DOHH2 (cell line): ENCODE measurements at regions not wholly inside any gene's neighbourhood (a gene's known extent, or its start where the extent isn't known, plus 50 kb on each side); places are given as distances from the start of the nearest gene placed in this dataset.

Source experiments
- H3F3A ChIP-seq: fragments of 200-600 bp; sonication (generic), shearing (Covaris generic); 2 replicates; pipeline ENCODE4 v1.6.0; 2016; ENCODE audit warnings: antibody characterized with exemption, mild to moderate bottlenecking; ENCODE audit not compliant: control insufficient read depth, insufficient read depth
- H3K27ac ChIP-seq: fragments of 200-600 bp; sonication (generic); 2 replicates; pipeline ENCODE4 v1.5.1; 2014; ENCODE audit warnings: low read depth, mild to moderate bottlenecking, low read length, moderate library complexity
- H3K27me3 ChIP-seq: fragments of 200-600 bp; sonication (generic); 2 replicates; pipeline ENCODE4 v1.6.1; 2014; ENCODE audit warnings: mild to moderate bottlenecking, low read length, mixed read lengths; ENCODE audit not compliant: control insufficient read depth
- H3K36me3 ChIP-seq: fragments of 200-600 bp; sonication (generic); 2 replicates; pipeline ENCODE4 v1.6.1; 2014; ENCODE audit warnings: mild to moderate bottlenecking, low read length, moderate library complexity, mixed read lengths; ENCODE audit not compliant: control insufficient read depth
- H3K4me1 ChIP-seq: fragments of 200-600 bp; sonication (generic); 2 replicates; pipeline ENCODE4 v1.6.1; 2014; ENCODE audit warnings: mild to moderate bottlenecking, low read length, mixed read lengths; ENCODE audit not compliant: control insufficient read depth
- H3K4me2 ChIP-seq: fragments of 200-600 bp; sonication (generic); 2 replicates; pipeline ENCODE4 v1.6.0; 2014; ENCODE audit warnings: mild to moderate bottlenecking, low read length, moderate library complexity
- H3K4me3 ChIP-seq: fragments of 200-600 bp; sonication (generic); 2 replicates; pipeline ENCODE4 v1.5.1; 2014; ENCODE audit warnings: mild to moderate bottlenecking, low read length, mixed read lengths
- H3K79me2 ChIP-seq: fragments of 200-600 bp; sonication (generic); 2 replicates; pipeline ENCODE4 v1.6.1; 2014; ENCODE audit warnings: mild to moderate bottlenecking, low read length, mixed read lengths; ENCODE audit not compliant: control insufficient read depth
- H3K9me2 ChIP-seq: fragments of 200-600 bp; sonication (generic); replicated peaks from 2 replicates; pipeline ENCODE4 v1.6.1; 2014; ENCODE audit warnings: mild to moderate bottlenecking, low read length, mixed read lengths; ENCODE audit not compliant: control insufficient read depth
- H3K9me3 ChIP-seq: fragments of 200-600 bp; sonication (generic); 2 replicates; pipeline ENCODE4 v1.6.1; 2014; ENCODE audit warnings: antibody characterized with exemption, low read length, mixed read lengths; ENCODE audit not compliant: control insufficient read depth, insufficient read depth
- H4K20me1 ChIP-seq: fragments of 200-600 bp; sonication (generic); 2 replicates; pipeline ENCODE4 v1.6.0; 2014; ENCODE audit warnings: low read depth, mild to moderate bottlenecking, antibody characterized with exemption, low read length, moderate library complexity; ENCODE audit not compliant: control insufficient read depth, insufficient read depth
- EZH2phosphoT487 ChIP-seq: fragments of 200-600 bp; sonication (generic); IDR thresholded peaks from 2 replicates; pipeline ENCODE4 v1.6.1; 2017; ENCODE audit warnings: borderline replicate concordance, mild to moderate bottlenecking, antibody characterized with exemption, low read length, moderate library complexity, mixed read lengths
- TF ChIP-seq, protein P1 (sequence below): fragments of 200-600 bp; sonication (generic); IDR thresholded peaks from one replicate; pipeline ENCODE4 v1.5.1; 2014; ENCODE audit warnings: antibody characterized with exemption, mild to moderate bottlenecking, low read depth, low read length; ENCODE audit not compliant: poor library complexity, severe bottlenecking

GRCh38 chr16:14011846-14012245 is 59.3 kb upstream of the MRTFB start:
- no peak overlapping the region for H3K27ac ChIP-seq
- no peak overlapping the region for H3K4me2 ChIP-seq
- no peaks in the 10 kb centered on the region for H3K4me1 ChIP-seq
- no peak overlapping the region for H3K4me3 ChIP-seq
- TF ChIP-seq, protein P1, sequence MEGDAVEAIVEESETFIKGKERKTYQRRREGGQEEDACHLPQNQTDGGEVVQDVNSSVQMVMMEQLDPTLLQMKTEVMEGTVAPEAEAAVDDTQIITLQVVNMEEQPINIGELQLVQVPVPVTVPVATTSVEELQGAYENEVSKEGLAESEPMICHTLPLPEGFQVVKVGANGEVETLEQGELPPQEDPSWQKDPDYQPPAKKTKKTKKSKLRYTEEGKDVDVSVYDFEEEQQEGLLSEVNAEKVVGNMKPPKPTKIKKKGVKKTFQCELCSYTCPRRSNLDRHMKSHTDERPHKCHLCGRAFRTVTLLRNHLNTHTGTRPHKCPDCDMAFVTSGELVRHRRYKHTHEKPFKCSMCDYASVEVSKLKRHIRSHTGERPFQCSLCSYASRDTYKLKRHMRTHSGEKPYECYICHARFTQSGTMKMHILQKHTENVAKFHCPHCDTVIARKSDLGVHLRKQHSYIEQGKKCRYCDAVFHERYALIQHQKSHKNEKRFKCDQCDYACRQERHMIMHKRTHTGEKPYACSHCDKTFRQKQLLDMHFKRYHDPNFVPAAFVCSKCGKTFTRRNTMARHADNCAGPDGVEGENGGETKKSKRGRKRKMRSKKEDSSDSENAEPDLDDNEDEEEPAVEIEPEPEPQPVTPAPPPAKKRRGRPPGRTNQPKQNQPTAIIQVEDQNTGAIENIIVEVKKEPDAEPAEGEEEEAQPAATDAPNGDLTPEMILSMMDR: no peak
- no peak for TF ChIP-seq EZH2phosphoT487
- H4K20me1 ChIP-seq: no peaks in the 10 kb centered on the region
- H3K9me3 ChIP-seq: no peaks in the 10 kb centered on the region
- H3K79me2 ChIP-seq: no peaks in the 10 kb centered on the region
- no peaks in the 10 kb centered on the region for H3K9me2 ChIP-seq
- H3K36me3 ChIP-seq: no peaks in the 10 kb centered on the region
- no peaks in the 10 kb centered on the region for H3F3A ChIP-seq
- peaks cover 15% of the 10 kb centered on the region for H3K27me3 ChIP-seq

DNA sequence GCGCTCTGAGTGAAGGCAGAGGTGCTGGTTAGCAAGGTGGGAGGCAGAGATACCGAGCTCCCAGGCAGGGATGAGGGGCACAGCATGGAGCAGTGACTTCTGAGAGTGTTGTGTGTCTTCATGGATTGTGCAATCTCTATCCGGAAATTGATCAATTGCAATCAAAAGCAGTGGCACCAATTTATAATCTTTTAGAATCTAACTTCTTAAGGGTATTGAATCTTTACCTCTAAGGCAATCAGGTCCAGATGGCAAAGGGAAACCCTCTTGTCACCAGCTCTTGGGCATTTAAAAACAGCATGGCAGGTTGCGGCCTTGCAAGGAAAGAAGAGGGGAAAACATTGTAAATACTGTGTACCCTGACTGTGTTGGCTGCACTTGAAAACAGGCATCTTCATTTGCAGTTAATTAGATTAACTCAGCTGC is 58.0 kb upstream of the MRTFB start:
- no peak overlapping the region for H3K4me2 ChIP-seq

DNA sequence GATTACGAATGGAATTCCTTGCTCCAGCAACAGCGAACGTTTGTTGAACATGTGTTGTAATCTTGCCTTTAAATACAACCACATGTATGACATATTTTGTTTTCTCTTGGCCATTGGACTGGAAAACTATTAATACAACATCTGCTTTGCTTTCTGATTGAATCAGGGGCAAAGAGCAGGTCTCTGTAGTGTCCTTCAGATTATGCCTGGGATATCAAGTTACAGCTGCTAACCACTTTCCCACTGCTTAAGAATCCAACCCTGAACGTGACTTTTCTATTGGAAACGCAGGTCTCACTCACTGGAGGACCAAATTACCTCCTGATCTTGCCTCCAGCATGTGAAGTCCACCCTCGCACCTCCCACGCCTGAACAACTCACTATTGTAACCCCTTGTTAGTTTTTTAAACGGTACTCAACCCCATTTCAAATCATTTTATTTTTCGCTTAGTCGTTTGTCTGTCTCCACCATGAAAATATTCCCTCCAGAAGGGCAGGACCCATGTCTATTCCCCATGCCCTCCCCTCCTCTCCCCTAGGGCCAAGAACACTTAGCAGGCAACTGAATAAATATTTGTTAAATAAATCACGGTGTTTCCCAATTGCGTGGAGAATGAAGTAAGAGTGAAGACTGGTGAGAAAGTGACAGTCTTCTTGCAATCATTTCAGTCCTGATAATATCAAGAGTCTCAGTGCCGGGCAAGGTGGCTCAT is 57.4 kb upstream of the MRTFB start:
- H3K36me3 ChIP-seq: no peaks in the 10 kb centered on the region
- no peak overlapping the region for H3K4me2 ChIP-seq
- no peaks in the 10 kb centered on the region for H4K20me1 ChIP-seq
- H3K79me2 ChIP-seq: no peaks in the 10 kb centered on the region
- no peaks in the 10 kb centered on the region for H3F3A ChIP-seq
- H3K27ac ChIP-seq: no peak overlapping the region
- H3K9me2 ChIP-seq: no peaks in the 10 kb centered on the region
- H3K9me3 ChIP-seq: no peaks in the 10 kb centered on the region
- no peaks in the 10 kb centered on the region for H3K4me1 ChIP-seq
- TF ChIP-seq EZH2phosphoT487: no peak
- TF ChIP-seq, protein P1: no peak
- peaks cover 15% of the 10 kb centered on the region for H3K27me3 ChIP-seq
- no peak overlapping the region for H3K4me3 ChIP-seq

More for the DNA sequence above, 58.0 kb upstream of the MRTFB start:
- H3K4me3 ChIP-seq: no peak overlapping the region
- no peaks in the 10 kb centered on the region for H3K9me2 ChIP-seq
- TF ChIP-seq, protein P1: no peak
- TF ChIP-seq EZH2phosphoT487: no peak
- peaks cover 15% of the 10 kb centered on the region for H3K27me3 ChIP-seq
- no peaks in the 10 kb centered on the region for H3F3A ChIP-seq
- no peak overlapping the region for H3K27ac ChIP-seq
- H4K20me1 ChIP-seq: no peaks in the 10 kb centered on the region
- no peaks in the 10 kb centered on the region for H3K9me3 ChIP-seq
- no peaks in the 10 kb centered on the region for H3K79me2 ChIP-seq
- no peaks in the 10 kb centered on the region for H3K36me3 ChIP-seq
- H3K4me1 ChIP-seq: no peaks in the 10 kb centered on the region
